ENCODE measurements at regions not wholly inside any gene's neighbourhood (a gene's known extent, or its start where the extent isn't known, plus 50 kb on each side); places are given as distances from the start of the nearest gene placed in this dataset.

DNA sequence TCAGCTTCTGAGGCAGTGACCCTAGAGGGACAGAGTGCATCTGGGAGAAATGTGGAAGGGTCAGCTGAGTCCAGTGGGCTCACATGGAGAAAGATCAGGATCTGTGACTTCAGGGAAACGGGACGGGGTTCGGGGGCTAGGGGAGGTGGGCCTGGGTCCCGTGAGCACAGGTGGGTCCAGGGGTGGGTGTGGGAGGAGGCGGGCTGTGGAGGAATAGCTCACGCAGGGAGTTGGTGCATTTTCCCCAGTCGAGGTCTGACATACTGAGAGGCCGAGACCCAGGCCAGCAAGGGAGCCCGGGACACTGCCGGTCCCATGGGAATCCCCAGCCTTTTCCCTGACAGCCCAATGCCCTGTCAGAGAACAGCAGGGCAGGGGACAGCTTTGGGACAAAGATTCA, 93.1 kb downstream of the TNFAIP2 start:
- DNase-seq (ENCODE audit: low read depth), result no peak
- TF ChIP-seq, protein P1, sequence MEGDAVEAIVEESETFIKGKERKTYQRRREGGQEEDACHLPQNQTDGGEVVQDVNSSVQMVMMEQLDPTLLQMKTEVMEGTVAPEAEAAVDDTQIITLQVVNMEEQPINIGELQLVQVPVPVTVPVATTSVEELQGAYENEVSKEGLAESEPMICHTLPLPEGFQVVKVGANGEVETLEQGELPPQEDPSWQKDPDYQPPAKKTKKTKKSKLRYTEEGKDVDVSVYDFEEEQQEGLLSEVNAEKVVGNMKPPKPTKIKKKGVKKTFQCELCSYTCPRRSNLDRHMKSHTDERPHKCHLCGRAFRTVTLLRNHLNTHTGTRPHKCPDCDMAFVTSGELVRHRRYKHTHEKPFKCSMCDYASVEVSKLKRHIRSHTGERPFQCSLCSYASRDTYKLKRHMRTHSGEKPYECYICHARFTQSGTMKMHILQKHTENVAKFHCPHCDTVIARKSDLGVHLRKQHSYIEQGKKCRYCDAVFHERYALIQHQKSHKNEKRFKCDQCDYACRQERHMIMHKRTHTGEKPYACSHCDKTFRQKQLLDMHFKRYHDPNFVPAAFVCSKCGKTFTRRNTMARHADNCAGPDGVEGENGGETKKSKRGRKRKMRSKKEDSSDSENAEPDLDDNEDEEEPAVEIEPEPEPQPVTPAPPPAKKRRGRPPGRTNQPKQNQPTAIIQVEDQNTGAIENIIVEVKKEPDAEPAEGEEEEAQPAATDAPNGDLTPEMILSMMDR (IDR thresholded peaks at IDR 0.05; ENCODE audit: low read depth, low read length, missing control alignments), result no peak
- in situ Hi-C loops (cut with HindIII; ENCODE audit: low sequenced_read_pairs), result no loop called here
- H3K4me3 ChIP-seq (ENCODE audit: low read depth, low read length), result no peak overlapping the region

DNA sequence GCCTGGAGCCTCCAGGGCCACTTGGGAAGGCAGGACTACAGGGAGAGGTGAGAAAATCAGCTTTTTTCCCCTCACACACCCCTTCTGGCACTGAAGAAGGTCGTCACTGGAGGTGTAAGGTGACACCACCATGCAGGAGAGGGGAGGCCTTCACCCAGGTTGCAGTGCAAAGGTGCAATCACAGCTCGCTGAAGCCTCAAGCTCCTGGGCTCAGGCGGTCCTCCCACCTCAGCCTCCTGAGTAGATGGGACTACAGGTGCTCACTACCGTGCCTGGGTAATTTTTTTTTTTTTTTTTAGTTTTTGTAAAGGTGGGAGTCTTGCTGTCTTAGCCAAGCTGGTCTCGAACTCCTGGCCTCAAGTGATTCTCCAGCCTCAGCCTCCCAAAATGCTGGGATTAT, 93.6 kb downstream of the TNFAIP2 start:
- in situ Hi-C loops (cut with HindIII; ENCODE audit: low sequenced_read_pairs), result no loop called here
- TF ChIP-seq, protein P1 (IDR thresholded peaks at IDR 0.05; ENCODE audit: low read depth, low read length, missing control alignments), result no peak
- DNase-seq (ENCODE audit: low read depth), result no peak
- H3K4me3 ChIP-seq (ENCODE audit: low read depth, low read length), result no peak overlapping the region

DNA sequence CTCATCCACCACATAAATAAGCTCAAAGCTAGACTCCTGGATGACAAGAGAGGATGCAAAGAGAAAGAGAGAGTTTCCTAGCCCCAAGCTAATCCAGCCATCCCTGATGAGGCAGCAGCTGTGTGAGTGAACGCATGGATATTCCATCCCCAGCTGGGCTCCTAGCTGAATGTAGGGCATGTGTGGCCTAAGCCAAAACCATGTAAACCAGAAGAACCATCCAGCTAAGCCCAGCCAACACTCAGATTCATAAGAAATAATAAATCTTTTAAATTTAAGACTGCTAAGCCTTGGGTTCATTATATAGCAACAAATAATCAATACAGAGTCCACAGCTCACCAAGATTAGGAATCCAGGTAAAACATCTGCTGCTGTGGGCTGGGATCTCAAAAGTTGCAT, 94.3 kb downstream of the TNFAIP2 start:
- TF ChIP-seq, protein P1 (IDR thresholded peaks at IDR 0.05; ENCODE audit: low read depth, low read length, missing control alignments), result no peak
- H3K4me3 ChIP-seq (ENCODE audit: low read depth, low read length), result no peak overlapping the region
- DNase-seq (ENCODE audit: low read depth), result no peak
- in situ Hi-C loops (cut with HindIII; ENCODE audit: low sequenced_read_pairs), result no loop called here

DNA sequence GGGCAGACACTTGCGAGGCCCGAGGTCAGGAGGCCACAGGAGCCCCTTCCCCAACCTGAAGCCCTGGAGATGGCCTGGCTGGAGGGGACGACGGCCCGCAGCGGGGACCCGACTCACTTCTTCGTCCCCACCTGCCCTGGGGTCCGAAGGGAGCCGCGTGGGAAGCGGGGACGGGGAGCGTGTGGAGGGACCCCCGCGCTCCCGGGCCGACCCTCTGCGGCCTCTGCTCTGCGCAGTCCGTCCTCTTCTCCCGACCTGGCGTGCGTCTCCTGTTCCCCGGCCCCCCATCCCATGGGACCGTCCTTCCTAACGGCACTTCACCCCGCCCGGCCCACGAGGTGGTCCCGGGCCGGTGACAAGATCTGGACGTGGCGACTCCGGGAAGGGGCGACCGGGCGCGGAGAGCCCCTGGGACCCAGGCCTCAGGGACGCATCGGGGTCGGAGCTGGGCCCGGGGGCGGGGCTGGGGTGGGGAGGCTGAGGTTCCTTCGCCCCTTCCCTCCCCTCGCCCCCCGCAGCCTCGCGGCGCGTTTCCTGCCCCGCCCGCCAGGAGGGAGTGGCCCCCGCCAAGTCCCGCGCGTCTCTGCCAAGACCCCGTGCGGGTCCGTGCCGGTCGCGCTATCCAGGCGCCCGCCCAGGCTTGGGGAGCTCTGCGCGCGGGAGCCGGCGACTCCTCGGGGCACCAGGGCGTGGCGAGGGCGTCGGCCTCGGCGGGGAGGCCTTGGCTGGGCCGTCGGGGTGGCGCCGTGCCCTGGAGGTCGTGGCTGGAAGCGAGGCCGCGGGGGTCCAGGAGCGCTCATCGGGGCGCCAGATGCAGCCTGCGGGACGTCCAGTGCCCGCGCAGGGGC, 97.1 kb downstream of the TNFAIP2 start:
- TF ChIP-seq, protein P1 (IDR thresholded peaks at IDR 0.05; ENCODE audit: low read depth, low read length, missing control alignments), result no peak
- in situ Hi-C loops (cut with HindIII; ENCODE audit: low sequenced_read_pairs), result no loop called here
- DNase-seq (ENCODE audit: low read depth), result no peak
- H3K4me3 ChIP-seq (ENCODE audit: low read depth, low read length), result peak overlapping the region; percentile 20

DNA sequence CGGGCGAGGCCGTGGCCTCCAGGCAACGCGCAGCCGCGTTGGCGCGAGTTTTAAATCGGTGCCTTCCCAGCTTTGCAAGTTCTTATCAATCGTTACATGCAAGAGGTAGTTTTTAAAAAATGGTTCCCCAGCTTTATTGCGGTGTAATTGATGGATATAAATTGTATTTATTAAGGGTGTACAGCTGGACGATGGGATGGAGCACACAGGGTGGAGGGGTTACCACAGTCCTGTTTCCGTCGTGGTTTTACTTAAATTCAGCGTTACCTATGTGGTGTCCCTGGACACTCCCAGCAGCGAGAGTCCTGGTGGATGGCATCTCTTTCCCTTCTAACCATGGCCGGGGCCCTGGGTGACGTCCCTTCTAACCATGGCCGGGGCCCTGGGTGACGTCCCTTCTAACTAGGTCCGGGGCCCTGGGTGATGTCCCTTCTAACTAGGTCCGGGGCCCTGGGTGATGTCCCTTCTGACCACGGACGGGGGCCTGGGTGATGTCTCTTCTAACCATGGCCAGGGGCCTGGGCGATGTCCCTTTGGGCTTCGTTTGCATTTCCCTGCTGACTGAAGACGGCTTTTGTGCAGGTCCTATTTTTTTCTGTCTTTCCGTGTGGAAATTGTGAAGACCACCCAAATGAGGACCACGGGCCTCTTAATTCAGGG, 97.9 kb downstream of the TNFAIP2 start:
- TF ChIP-seq, protein P1 (IDR thresholded peaks at IDR 0.05; ENCODE audit: low read depth, low read length, missing control alignments), result no peak
- no peak for DNase-seq (ENCODE audit: low read depth)
- in situ Hi-C loops (cut with HindIII; ENCODE audit: low sequenced_read_pairs), result no loop called here
- H3K4me3 ChIP-seq (ENCODE audit: low read depth, low read length), result no peak overlapping the region

DNA sequence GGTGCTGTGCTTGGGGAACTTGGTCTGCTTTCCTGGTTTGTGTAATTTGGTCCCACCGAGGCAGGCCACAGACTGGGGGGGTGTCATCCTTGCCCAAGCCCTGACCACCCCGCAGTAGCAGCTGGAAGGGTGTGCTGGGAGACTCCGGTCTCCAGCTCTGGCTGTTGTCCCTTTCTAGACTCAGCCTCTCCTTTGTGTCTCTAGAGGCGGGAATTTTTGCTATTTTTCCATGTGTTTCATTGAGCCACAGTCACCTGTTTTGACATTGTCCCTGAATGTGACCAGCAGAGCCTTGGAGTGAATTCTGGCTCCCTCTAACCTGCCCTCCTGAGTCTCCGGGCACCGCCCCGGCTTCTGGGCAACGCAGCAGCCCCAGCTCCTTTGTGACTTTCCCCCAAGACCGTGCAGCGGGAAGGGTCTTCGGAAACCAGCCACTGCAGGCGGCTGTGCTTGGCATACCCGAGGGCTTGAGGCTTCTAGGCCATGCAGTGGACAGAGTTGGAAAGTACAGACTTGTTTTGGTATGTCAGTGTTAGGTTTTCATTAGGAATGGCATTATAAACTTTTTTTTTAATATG, 98.6 kb downstream of the TNFAIP2 start:
- no peak overlapping the region for H3K4me3 ChIP-seq (ENCODE audit: low read depth, low read length)

More for the DNA sequence above, 98.6 kb downstream of the TNFAIP2 start:
- DNase-seq (ENCODE audit: low read depth), result no peak
- in situ Hi-C loops (cut with HindIII; ENCODE audit: low sequenced_read_pairs), result no loop called here
- TF ChIP-seq, protein P1 (IDR thresholded peaks at IDR 0.05; ENCODE audit: low read depth, low read length, missing control alignments), result no peak

Measured in astrocyte of the cerebellum (primary cell).